ENCODE measurements at regions not wholly inside any gene's neighbourhood (a gene's known extent, or its start where the extent isn't known, plus 50 kb on each side); places are given as distances from the start of the nearest gene placed in this dataset.

DNA sequence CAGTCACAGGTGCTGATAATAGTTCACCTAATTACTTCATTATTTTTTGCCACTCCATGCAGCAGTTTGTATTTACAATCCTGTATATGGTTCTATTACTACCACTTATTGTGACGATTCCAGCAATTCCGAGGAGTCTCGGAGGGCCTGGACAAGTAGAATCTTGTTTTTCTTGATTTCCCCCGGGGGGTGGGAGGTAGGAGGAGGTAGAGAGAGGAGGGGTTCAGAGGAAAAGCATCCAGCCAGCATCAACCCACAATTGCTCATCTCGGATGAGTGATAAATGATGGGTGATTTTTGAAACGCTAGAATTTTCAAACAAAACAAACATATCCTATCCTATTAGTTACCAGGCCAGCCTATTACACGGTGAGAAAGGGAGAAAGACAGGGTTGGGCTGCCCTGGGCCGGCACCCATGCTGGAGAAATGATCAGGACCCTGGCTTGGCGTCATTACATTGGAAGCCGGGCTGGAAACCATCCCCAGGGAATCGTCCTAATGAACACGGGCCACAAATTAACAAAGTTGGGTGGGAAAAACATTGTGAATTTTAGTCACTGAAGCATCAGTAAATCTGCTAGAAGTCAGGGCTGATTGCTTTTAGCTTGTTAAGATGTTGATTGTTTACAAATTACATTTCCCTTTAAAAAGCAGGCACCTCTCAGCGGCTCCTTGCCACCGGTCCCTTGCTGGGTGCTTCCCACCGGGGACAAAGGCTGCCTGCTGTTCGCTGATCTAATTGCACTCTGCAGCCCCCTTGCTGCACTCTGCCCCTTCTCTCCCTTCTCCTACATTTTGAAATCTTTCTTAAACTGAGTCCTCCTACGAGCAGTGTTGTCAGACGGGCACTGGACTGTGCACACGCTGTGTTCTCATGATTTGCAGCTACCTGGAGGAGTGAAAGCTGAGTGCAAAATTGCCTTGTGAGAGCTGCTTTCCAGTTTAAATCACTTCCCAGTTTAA lies 95.5 kb downstream of the FAM204A start:
- DNase-seq: no peak

DNA sequence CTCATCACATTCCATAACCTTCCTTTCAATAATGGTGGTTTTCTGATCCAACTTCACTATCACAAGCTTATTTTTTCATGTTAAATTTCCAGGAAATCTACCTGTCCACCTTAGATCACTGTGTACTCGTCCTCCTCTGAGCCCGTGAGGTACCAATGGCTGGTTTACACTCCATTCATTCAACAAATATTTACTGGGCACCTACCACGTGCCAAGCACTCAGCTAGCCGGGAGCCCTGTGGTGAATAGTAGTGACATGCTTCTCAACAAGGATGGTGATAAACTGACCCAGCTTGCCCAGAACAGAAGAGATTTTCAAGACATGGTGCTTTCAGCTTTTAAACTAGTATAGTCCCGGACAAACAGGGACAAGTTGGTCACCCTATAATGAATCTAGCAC lies 98.2 kb downstream of the FAM204A start:
- no peak for DNase-seq

DNA sequence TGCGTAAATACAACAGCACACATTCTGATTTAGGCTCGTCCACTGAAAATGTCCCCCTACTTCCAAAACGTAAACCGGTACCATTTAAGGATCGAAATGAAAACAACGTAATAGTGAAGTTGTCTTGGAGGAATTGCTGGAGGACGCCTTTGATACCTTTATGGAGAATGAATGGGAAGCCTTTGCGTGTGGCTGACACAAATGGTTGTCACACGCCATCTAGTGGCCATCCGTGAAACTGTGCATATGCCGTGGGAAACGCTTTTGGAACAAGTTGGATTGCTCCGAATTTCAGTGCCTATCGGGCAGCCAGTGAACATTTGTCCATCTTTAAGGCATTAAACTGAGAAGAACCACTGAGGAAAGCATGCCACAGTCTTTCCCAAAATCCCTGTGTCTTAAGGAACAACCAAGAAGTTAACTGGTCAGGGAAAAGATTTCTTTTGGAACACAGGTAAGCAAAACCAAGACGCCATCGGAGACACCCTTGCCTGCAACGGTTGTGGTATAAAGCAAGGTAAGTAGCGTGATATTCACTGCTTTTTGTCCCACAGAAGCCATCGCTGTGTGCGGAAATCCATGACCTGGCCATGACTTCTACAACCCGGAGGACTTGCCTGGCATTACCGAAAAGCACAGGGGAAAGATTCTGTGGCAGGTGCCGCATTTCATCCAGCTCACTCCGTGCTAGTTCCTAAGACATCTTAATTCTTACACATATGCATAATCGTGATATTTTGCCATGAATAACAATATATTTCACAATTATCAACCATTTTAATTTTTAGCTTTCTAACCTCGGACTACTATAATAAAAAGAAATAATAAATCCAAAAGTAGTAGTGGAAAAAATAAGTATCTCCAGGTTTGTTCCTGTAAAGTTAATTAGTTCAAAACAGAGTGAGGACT lies 100.6 kb downstream of the FAM204A start:
- DNase-seq: peak; percentile 37 to 61

DNA sequence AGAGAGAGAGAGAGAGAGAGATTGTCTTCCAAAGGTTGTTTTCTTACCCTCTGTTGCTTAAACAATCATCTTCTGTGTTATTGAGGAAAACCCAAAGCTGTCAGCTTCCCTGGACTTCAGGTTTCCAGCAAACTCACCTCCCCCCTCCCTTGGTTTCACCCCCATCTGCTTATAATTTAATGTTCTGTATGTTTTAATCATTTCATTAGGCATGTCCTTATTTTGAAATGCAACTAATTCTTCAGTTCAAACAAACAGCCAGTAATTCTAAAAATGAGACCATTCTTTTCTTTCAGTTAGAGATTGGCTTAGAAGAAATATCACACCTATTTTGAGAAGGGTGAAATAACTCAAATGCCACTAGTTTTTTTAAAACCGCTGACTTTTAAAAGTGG lies 102.9 kb downstream of the FAM204A start:
- no peak for DNase-seq

DNA sequence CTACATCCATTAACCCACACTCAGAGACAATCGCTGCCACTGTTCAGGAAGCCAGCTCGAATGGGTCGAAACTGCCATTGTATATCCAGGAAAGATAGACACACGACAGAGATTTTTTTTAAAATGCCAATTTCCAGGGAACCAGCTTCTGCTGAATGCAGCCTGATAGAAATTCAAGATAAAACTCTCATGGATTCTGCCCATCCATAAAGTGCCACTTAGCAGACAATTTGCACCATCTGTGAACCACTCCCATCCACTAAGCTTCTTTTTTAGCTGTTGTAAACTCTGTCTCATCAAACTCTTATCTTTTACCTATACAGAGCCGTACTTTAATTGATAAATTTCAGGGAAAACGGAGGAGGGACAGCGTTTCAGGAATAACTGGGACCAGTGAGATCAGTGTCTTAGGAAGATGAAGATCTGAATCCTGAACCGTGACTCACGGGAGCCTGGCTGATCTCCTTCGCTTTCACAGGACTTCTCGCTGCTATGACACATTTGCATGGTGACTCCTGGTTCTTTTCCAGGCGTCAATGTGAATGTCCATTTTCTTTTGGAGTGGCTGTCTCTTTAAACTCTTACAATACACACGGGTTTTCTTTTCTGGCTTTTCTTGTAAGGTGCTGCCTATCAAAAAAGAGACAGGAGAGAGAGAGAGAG lies 103.4 kb downstream of the FAM204A start:
- no peak for DNase-seq

DNA sequence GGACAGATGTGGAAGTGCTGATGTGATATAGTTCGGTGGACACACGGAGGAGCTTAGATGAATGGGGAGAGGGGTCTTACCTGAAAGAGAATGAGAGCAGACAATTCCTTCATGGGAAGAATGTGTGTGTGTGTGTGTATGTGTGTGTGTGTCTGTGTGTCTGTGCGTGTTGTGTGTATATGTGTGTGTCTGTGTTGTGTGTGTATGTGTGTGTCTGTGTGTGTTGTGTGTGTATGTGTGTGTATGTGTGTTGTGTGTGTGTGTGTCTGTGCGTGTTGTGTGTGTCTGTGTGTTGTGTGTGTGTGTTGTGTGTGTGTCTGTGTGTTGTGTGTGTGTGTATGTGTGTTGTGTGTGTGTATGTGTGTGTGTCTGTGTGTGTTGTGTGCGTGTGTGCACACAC lies 104.2 kb downstream of the FAM204A start:
- no peak for DNase-seq

DNA sequence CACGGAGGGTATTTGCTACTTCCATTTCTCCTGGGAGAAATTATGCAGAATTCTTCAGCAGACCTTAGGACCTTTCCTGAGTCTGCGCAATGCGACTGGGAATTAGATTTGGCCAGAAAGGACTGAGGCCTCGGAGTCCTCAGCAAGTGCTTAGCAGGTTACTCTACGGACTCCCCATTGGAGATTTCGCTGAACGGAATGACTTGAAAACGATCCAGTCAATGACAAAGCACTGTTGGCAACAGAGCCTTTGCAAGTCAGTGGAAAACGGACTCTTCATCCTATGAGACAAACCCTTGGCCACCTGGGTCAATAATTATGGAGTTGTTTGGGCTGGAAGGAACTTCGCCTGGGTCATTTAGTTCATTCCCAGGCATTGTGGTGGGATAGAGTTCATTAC lies 107.4 kb downstream of the FAM204A start:
- DNase-seq: no peak

DNA sequence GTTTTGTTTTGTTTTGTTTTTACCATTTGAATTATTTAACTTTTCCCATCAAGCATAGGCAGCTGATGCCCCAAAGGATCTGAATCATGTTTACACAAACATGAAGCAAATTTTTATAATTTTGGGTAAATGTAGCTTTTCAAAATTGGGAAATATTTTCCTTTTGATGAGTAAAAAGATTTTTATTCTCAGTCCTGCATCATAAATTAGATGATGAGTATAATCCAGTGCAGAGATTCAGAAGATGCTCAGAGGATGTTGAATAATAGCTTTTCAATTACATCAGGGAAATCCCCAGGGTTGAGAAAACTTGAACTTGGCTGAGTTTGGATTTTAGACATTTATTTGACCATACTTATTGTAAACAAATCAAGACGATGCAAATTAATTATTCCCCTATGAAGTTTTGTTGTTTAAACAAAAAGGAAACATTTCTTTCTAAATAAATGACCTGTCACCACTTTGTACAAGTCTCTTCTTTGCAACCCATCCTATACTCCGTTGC lies 121.7 kb downstream of the FAM204A start:
- DNase-seq: no peak

DNA sequence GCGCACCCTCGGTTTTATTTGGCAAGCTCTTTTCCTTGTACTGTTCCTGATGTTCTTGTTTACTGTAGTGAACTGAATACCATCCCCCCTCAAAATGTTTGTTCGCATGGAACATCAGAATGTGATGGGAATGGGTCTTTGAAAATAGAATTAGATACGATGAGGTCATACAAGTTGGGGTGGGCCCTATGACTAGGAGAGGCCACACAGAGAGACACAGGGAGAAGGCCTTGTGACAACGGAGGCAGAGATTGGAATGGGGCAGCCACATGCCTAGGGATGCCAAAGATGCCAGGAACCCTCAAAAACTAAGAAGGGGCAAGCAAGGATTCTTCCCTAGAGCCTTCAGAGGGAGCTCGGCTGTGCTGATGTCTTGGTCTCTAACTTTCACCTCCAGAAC lies 123.6 kb downstream of the FAM204A start:
- DNase-seq: no peak

DNA sequence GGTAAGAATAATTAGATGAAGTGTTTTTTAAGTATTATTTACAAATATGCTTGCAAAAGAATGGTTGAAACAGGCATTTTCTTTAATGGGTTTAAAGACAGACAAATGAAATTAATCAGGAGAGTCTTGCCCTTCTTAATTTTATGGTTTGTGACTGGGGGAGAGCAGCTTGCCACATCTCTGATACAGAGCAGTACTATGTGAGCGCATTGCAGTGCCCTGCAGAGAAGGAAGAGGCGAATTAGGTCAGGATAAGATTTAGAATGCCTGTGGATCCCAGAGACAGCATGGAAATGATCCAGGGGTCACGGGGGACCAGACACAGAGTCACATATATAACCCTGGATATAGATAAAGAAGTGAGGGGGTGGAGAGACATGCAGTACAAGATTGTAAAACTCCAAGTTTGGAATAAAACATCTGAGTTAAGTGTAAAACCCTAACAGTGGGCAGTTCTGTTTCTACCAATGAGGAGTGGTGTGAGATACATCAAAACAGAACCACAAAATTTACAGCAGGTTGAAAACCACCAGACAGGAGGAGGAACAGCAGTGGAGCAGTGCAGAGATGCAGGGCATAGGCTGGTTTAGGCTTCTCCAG lies 125.5 kb downstream of the FAM204A start:
- DNase-seq: no peak

DNA sequence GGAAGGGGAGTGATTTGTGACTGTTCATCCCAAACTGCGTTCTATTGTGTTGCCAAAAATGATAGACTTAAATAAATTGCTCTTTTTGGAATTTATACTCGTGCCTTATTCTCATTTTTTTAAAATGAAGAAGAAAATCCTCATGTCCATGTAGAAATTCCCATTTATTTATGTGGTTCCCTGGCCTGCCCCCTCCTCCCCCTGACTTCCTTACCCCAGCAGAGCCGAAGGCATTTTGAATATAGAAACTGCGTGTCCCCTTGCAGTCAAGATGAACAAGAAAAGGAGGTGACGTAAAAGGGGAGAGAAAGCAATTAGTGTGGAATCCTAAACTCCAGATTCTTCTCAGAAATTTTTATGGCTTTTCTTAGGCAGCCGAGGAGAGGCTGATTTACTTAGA lies 126.1 kb downstream of the FAM204A start:
- DNase-seq: no peak

DNA sequence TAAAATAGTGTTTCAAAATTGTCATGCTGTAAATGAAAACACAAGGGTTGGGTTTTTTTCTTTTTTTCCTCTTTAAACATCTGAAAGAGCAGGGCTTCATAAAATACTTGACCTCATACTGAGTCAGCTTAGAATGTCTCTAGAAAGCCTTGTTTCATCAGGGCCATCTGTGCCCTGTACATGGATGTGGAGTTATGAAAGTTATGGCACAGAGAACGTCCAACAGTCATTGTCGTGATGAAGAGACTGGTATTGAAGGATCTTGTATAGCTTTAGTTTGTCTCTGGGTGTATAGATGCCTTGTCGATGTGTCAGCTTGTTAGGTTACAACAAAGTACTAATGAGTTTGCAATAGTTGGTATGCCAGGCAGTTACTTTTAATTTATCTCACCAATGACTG lies 127.3 kb downstream of the FAM204A start:
- DNase-seq: no peak

DNA sequence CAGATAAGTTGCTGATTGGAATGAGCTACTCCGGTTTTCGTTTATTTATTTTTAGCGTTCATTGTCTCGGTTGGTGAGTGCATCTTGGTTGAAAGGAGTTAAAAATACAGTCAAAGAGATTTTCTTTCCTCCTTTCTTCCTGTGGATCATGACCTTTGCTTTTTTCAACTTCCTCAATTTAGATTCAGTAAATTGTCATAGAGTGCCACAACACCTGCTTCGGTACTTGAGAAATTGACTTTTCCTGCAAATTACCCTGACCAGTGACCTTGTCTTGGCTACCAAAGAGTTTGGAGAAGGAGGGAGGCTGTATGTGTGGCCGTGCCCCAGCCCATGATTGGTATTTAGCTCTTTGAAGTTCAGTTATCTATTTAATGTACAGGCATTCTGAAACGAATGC lies 128.7 kb downstream of the FAM204A start:
- DNase-seq: no peak

DNA sequence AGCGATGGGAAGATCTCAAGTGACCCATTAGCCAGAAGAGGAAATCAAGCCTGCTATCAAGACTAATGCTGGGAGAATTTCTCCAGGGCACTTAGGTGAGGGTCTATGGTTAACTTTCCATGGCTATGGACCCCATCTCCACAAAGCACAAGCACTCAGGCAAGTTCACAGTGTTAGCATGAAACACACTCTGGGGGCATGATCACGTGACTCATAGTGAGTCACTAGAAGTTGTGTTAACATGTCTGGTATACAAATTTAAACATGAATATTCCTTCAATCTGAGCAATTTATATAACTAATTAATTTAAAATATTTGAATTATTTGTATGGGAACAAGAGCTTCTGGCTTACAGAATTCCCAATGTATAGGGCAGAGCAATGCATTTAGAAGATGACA lies 131.8 kb downstream of the FAM204A start:
- DNase-seq: no peak

DNA sequence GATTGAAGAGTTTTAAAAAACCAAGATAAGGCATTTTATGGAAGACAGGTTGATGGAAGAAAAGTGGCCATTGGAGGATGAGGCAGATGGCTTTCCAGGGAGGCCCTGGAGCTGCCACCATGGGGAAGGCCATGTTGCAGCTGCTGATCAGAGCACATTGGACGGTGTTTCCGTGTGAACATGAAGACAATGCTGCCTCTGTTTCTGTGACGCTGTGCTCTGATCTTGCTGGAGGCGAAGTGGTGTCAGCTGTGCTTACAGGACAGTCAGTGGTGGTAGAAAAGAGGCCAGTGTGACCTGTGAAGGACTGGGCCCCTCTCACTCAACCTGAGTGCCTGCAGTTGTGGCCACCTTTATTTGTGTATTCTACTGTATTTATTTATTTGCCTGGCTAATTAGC lies 132.9 kb downstream of the FAM204A start:
- DNase-seq: no peak

DNA sequence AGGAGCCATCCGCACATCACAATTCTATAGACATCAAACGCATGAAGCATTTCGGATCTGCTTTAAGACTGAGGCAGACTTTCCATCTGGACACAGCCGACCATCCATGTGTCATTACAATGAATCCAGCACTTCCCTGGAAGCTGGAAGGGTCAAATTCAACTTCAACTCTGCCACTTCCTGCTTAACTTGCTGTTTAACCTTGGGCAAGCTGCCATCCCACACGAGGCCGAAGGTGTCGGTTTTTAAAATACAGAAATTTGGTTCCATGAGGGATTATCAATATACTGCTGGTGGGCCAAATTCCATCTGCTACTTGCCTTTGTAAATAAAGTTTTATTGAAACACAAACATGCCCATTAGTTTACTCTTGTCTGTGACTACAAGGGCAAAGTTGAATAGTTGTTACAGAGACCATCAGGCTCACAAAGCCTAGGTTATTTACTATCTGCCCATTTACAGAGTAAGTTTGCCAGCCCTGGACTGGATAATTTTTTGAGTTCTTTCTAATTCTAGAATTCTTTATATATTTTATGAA lies 134.6 kb downstream of the FAM204A start:
- DNase-seq: no peak

DNA sequence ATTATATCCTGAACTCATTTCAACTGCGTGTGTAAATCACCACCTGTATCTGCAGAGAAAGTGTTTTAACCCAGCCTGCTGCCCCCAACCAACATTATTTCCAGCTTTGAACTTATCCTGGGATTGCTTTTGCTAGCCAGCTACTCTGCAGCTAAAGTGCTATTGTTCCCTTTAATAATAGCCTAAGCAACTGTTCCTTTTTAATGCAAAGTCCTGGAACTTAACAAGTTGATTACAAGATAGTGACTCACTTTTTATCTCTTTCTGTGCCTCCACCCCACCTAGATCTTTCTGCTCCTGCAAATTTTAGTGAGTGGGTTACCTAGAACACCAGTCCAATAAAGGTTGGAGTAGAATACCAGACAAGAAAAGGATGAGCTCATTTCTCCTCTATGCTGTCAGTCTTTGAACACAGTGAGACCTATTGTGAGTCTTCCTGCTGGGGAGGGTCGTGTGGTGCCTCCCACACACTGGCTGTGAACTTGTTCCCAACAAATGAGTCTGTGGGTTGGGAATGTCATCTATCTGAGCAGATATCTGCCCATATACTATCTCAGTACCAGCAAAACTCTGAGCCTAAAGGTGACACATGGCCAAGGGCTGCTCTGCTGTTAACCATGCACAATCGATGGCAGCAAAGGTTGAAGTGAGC lies 137.7 kb downstream of the FAM204A start:
- no peak for DNase-seq

DNA sequence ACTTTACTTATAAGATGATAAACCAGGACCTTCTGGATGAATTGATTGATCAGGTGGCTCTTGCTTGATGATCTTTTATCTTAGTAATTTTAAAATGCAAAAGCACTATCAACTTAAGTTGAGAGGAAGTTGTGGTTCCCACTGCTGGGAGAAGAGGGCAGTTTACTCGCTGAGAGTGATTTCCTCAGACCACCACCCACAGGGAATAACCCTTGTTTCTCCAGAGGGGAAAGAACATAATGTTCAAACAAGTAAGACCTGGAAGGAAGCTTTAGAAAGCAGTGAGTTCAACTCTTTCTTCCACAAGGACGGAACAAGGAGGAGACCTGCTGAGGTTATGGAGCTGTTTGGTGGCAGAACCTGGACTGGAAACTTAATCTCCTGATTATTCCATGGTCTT lies 138.7 kb downstream of the FAM204A start:
- DNase-seq: no peak

DNA sequence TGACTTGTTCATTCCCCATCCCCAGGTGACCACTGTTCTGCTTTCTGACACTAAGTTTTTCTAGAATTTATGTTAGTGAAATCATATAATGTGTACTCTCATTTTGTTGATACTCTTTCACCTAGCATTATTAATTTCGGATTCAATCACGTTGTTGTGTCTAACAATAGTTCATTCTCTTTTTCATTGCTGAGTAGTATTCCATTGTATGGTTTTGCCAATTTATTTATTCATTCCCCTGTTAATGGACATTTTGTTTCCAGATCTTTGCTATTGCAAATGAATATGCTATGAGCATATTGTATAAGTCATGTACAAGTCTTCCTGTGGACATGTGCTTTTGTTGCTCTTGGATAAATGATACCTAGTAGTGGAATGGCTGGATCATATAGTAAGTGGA lies 146.4 kb downstream of the FAM204A start:
- DNase-seq: no peak

DNA sequence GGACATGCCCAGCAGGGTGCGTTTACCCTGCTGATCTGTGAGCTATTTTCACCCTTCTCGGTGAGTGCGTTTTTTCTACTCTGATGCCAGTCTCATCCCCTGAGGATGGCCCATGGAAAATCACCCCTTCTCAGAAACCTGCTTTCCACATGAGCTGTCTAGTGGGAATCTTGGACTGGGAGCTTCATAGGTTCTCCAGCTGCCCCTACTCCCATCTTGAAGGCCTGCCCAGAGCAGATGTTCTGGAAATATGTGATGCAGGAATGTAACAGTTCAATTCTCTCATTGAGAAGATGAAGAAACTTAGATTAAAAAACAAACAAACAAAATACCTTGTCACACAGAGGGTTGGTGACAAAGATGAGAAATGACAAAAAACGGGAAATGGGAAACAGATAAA lies 146.9 kb upstream of the RAB11FIP2 start:
- no peak for DNase-seq

DNA sequence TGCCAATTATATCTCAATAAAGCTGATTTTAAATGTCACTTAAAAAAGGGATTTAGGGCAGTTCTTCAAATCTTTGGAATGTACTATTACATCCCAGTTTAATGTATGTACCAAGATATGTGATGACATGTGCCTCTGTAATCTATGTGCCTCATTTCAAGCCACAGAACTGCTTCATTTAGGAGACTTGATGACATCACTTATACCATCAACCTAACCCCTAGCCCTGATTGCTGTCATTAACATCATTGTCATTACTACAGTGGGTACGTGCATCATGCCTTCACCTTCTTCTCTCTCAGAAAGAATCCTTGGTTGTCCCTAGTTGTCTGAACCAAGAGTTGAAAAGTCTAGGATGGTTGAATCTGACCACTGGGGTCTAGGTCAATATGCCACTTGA lies 134.3 kb upstream of the RAB11FIP2 start:
- DNase-seq: no peak

DNA sequence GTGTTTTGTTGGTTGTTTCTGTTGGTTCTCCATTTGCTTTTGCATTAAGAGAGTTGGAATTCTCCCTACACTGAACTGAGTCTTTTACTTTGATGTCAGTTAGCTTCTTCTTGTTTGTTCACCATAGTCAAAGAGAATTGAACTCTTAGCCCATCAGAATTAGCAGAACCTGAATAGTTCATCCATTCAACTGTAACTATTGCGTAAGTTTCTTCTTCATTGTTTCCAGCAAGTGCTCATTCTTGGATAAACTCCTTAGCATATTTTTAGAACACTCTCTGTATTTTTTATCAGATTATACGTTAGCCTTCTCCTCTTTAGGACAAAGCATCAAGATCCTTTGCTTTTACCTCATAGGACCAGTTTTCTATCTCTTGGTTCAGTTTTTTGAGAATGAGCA lies 128.4 kb upstream of the RAB11FIP2 start:
- DNase-seq: no peak
